NCI-H2227 treated with DMSO at 0.1 percent for 48 hours (cell line): ENCODE measurements at regions not wholly inside any gene's neighbourhood (a gene's known extent, or its start where the extent isn't known, plus 50 kb on each side); places are given as distances from the start of the nearest gene placed in this dataset.

ENCODE experiments used
- DNase-seq: peaks from one replicate; lab custom pipeline; 2025; lab: John Stamatoyannopoulos, UW

DNA sequence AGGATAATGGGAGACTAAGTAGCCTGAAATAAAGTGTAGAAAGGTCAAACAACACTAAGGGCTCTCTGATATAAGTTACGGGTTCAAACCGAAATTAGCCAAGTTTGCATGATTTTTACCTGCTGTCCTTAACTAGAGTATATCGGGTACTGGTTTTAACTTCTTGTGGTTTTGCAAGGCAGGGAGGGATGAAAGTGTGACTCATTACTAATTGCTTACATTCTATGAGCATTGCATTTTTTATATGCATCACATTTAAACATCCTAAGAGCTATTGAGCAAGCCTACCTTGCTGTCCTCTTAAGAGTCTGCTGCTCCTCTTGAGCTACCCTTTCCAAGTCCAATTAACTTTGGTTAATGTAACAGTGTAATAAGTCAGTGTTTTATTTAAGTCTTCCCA lies 415.4 kb downstream of the SLITRK5 start:
- DNase-seq, result no peak

DNA sequence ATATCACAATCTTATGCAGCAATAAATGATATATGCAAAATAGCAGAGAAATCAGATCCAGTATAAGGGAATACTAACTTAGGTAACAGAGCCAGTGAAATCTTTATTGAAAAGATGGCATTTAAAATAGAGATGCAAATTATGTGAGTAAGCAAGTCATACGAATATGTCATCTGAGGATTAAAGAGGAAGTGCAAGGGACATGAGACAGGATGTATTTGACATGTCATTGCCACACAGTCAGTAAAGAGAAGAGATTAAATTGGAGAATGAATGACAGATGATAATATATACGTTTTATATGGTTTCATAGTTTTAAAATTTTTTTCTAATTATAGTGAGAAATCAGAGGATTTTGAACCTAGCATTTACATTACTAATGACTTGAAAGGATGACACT lies 426.4 kb downstream of the SLITRK5 start:
- DNase-seq, result no peak

DNA sequence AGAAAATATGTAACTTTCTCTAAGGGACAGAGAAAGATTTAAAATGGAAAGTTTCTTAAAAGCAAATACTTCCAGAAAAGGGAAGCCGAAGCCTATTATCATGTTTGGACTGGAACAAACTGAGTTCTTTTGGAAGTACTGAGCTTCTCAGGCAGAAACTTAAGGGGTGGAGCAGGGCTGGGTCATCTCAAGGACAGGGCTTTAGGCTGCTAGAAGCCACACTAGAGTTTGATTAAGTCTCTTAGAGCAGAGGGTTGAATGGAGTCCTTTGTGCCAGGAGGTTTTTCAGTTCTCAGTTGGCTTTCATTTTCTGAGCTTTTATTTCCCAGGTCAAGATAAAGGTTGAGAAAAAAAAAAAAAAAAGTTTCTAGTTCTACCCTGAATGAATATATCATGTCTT lies 432.7 kb downstream of the SLITRK5 start:
- no peak for DNase-seq

DNA sequence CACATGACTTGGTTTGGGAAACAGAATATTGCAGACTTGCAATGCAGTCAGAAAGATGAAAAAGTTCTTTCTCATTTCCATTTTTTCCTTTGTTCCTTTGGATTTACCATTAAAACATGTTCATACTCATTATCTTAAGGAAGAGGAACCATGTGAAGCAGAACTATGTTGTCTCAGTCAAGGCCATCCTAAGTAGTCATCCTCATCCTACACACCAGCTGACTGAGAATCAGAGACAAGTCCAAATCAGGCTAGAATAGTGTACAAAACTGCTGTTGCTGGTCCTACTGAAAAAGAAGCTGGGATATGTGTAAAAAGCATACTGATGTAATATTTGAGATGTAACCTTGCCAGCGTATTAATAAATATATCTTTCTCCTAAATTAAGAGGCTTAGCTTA lies 433.4 kb downstream of the SLITRK5 start:
- DNase-seq, result no peak

DNA sequence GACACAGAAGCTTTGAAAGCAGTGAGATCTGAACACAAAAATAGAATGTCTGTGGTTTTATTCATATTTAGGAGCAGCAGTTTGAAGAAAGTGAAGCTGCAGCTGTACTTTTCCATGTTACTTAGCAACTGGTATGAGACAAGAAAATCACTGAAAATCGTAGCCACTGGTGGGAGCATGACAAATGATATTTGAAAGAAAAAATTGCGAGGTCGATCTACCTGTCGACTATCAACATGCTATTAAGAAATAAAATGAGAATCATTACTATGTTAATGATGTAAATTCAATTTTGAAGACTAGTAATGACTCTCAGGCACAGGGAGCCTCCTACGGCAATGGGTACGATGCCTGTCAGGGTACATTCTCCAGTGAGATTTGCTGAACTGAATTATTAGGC lies 436.4 kb downstream of the SLITRK5 start:
- no peak for DNase-seq

DNA sequence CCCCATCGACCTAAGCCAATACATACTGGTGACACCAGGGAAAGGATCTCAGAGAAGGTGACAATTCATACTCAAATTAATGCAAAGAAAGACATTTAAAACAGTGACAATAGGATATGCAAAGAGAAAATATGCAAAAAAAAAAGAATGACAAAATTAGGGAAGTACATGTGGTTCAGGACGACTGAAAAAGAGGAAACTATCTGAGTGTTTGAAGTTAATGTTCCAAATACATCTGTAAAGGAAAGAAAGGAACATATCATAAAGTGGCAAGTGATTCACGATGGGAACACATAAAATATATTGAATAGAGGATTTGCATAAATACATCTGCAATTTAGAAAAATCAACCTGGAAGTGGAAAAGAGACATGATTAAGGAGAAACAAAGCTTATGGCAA lies 441.4 kb downstream of the SLITRK5 start:
- DNase-seq, result no peak

DNA sequence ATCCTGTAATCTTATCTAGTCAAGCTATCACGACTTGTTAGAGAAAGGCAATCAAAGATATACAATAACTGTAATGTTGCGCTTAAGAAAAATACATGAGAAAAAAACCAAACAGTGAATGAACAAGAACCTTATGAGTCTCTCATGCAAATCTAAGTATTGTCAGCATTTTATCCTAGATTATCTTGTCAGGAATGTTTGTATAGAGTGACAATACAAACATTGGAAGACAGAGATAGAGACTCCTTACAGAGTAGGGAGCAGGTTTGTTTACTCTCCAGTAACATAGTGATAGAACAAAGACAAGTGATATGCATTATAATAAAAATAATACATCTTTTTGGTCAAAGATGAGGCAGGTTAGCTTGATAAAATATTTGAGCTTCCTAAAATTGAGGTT lies 444.8 kb downstream of the SLITRK5 start:
- no peak for DNase-seq

DNA sequence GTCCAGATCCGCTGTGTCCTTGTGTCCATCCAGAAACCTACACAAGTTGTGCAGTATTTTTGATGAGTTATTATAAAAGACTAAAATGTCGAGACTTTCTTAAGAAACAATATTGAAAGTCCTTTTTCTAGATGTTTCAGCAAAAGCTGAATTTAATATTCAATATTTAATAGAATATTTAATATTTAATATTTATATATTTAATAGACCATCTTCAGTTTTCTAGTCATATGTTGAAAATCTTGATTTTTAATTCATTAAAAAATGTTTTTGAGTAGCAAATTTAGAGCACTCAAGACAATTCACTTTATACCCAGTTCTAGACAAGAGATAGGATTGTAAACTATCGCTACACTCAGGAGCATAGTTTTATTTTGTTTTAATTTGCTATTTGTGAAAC lies 447.8 kb downstream of the SLITRK5 start:
- no peak for DNase-seq

DNA sequence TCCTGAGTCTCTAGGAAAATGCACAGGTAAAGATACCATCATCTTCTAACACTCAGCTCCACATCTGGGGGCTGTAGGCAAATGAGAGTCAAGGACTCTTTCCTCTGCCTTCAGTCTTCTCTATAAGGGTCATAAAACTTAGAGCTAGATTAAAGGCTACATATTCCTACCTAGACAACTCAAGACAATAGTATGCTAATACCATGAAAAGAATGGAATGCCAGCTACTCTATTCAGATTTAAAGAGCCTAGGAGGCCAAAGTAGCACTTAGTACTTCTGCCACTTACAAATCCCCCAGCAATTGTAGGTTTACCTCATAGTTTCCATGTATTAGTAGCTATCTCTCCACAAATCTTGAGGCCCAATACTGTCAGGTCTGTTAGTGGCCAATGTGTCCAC lies 453.0 kb downstream of the SLITRK5 start:
- no peak for DNase-seq

DNA sequence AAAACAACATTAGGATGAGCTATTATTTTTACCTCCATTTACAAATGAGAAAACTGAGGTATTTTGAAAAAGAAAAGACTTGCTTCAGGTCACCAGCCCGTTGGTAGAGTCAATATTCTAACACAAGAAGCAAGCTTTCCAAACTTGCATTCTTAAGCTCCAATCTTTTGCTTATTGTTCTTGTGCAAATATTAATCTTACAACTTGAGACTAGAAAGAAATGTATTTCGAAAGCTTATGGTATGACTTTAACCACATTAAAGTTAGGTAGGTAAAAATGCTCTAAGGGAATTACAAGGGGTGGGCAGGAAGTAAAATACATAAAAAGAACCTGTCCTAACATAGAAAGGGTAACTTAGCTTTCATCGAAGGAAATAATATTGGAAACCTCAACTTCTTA lies 453.9 kb downstream of the SLITRK5 start:
- no peak for DNase-seq

DNA sequence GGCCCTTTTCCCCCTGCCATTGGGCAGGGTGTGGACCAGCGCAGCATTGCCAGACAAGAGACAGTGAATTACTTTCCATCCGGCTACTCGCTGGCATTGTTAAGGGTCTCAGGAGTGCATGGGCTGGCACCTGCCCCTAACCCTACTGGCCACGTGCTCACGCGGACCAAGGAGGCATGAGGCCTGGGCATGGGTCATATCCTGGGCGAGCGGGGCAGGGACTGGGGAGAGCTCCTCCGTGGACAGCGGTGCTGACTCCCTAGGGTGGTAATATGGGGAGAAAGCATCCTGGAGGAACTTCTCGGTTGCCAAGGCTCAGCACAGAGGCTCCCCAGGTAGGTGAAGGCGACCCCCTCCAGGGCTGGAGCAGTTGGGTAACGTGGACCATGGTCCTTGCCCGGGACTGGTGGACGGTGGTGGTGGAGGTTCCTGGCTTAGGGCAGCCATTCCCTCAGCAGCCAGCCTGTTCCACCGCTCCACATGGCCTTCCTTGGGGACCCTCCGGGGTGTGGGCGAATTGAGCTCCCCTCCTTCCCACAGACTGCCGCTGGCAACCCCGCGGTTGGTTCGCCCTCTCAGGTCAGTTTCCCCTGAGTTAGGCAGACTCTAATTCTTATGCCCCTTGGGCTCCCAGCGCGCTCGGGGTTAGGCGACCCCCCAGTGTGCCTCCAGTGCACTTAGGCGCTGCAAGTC lies 465.1 kb downstream of the SLITRK5 start:
- DNase-seq, result no peak

DNA sequence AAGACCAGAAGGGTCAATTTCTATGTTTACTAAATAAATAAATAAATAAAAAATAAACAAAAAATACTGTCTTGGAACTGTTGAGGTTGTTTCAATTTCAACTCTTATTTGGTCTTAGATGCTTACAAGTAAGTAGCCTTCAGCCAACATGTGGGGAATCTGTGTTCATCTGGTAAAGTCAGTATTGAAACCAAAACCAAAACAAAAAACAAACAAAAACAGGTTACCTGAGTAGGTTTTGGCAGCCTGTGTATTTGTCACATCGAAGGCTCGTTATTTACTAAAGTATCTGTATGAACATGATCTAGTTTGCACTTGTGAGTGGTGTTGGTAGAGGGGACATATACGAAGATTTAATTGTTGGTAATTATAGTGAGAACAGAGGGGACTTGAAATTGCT lies 471.5 kb downstream of the SLITRK5 start:
- no peak for DNase-seq

DNA sequence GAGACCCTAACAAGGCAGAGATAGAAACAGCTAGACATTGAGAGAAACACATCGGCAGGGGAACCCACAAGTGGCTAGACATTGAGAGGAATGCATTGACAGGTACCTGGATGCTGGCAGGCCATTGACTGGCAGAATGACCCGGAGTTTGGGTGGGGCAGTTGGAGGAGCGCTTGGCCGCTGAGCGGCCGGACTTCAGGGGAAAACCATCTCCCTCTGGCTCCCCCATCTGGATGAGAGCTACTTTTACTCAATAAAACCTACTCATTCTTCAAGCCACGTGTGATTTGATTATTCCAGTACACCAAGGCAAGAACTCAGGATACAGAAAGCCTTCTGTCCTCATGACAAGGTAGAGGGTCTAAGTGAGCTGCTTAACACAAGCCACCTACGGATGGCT lies 473.4 kb downstream of the SLITRK5 start:
- no peak for DNase-seq

DNA sequence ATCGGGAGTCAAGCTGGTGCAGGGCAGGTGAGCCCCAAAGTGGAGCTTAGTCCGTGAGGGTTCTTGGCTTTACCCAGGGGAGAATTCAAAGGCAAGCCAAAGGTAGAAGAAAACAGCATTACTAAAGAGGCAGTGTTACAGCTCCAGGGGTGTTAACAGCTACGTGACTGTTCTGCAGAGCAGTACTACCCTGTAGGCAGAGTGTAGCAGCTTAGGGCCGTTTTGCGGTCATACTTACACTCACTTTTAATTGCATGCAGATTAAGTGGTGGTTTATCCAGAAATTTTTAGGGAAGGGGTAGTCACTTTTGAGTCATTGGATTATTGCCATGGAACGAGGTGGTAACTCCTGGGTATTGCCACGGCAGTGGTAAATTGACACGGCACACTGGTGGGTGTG lies 482.2 kb downstream of the SLITRK5 start:
- DNase-seq, result no peak

DNA sequence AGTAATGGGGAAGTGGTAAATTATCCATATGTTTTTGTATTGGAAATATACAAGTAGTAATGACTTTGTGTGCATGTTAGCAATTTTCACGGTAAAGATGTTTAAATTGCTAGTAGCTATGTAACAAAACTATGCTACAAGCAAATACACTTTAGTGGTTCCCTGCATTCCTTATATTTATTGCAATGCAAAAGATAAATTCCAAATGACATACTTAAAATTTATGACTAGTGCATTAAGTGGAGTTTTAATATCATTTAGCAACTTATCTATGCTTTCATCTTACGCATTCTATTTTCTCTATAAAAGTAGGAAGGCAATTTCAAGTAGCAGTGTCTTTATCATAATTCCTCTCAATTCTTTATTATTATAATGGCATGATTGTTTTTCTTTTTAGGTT lies 482.8 kb downstream of the SLITRK5 start:
- no peak for DNase-seq

DNA sequence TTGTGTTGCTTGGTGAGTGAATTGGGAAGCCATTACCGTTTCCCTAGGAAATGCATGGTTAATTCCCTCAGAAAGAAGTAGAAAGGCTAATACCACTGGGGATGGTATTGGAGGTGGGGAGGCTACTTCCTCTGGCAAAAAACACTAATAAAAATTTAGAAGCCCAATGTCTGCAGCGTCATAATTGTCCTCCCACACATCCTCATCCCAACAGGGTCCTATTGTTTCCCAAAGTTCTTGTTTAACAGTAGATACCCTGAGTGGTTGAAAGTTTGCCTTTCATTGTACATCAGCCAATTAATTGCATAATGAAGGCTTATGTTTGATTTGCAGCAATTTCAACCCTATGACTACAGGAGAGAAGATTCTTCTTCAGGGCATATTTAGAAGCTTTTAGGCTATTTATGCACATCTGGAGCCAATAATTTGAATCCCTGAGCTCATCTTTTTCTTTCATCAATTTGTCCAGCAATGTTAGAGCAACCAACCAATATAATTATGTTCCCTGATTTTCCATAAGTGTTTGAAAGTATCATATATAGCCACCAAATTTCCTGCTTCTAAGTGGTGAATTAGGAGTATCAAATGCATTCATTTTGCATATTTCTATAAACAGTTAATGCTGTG lies 491.0 kb downstream of the SLITRK5 start:
- no peak for DNase-seq

DNA sequence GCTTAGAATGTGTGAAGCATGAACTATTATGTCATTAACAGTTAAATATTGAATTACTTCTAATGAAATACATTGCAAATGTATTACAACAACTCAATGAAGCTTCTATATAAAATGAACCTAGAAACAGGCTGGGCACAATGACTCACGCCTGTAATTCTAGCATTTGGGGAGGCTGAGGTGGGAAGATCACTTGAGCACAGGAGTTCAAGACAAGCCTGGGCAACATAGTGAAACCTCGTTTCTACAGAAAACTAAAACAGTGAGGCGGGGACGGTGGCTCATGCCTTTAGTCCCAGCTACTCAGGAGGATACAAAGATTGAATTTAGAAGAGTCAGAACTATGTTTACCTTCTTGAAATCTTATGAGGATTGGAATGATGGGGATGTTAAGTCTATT lies 505.1 kb downstream of the SLITRK5 start:
- DNase-seq, result no peak

DNA sequence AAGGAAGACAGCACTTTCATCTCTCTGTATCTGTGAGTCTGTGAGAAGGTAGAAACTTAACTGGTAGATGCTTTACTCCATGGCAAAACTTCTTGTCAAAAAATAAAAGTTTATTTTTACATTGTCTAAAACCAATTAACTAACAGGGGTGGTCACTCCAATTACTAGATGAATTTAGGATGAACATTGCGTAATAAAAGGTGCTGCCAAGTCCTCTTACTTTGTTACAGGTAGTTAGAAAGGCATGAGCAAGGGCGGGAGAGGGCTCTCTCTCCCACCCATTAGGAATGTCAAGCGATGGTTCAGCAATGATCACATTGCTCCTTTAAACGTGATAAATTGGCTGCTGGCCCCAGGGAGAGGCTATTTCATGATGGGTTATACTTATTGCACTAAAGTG lies 512.3 kb downstream of the SLITRK5 start:
- DNase-seq, result no peak

DNA sequence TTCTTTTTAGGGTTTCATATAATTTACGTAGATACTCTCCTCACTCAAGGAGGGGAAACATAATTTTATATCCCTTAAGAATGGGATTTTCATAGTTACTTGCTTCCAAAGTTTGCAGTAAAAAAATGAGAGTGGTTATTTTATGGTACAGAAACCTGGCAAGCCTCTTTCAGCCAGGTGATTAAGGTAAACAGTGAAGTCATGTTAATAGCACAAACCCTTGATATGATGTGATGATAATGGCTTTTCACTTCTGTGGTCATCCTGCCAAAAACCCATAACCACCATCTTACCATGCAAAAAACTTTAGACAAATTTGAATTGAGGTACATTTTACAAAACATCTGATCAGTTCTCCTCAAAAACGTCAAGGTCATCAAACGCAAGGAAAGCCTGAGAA lies 517.8 kb downstream of the SLITRK5 start:
- DNase-seq, result no peak

DNA sequence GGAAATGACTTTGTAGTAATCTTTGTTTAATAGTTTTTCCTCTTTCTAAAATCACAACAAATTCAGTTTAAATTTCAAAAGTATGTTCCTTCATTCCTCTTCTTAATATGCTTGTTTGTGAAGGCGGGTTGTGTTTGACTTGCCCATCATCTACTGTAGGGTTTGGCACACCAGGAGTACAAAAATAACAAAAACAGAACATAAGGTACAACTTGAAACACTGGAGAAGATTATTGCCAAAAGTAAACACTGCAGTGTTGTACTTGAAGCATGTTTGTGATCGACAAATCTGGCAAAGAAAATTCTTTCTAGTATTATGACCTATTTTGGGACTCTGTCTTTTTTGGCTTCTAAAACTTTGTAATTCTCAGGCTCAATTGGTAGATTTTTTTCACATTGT lies 518.6 kb downstream of the SLITRK5 start:
- no peak for DNase-seq

DNA sequence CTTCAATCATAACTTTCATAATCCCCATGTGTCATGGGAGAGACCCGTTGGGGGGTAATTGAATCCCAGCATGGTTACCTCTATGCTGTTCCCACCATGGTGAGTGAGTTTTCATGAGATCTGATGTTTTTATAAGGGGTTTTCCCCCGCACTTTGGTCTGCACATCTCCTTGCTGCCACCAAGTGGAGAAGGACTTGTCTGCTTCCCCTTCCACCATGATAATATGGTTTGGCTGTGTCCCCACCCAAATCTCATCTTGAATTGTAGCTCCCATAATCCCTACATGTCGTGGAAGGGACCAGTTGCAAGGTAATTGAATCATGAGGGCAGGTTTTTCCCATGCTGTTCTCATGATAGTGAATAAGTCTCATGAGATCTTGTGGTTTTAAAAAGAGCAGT lies 524.9 kb downstream of the SLITRK5 start:
- DNase-seq, result no peak

DNA sequence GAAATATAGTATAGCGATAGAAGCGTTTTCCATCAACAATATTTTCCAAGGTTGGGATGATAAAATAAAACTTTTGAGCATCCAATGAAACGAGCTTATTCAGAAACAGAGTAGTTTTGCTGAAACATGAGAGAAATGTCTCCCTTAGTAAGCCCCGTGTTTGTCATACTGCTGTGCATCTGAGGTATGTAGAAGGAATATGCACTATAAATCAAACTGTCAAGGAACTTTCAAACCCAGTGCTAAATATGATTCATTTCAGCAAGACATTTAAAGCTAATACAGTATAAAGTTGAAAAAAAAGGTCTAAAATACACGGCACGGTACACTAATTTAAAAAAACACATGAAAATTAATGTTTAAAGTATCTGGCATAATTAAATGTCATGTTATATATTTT lies 546.2 kb downstream of the SLITRK5 start:
- DNase-seq, result no peak

DNA sequence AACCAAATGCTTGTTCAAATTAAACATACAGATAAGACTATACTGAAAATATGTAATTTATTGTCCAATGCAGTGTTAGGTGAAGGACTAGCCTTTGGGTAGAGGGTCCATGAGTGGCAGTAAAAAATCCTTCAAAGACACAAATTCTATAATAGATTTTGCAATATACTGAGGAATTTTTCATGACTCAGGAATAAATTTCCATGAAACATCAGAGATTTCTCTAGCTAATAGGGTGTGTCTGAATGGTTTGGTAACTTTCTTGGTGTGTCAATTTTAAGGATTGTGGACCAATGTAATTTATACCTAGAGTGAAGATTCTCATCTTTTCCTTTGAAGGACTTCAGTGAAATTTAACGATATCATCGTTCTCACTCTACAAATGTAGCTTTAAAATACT lies 546.7 kb downstream of the SLITRK5 start:
- no peak for DNase-seq

DNA sequence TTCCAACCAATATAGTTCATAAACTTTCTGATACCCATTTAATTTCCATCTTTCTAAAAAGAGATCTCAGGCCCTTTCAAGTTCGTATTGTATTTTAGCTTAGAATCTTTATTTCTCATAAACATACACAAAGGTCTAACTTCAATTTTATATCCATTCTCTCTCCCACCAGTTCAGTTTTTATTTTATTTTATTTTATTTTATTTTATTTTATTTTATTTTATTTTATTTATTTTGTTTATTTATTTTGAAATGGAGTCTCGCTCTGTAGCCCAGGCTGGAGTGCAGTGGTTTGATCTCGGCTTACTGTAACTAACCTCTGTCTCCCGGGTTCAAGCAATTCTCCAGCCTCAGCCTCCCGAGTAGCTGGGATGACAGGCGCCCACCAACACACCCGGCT lies 552.8 kb downstream of the SLITRK5 start:
- no peak for DNase-seq
